GM18867 (cell line): ENCODE measurements at regions not wholly inside any gene's neighbourhood (a gene's known extent, or its start where the extent isn't known, plus 50 kb on each side); places are given as distances from the start of the nearest gene placed in this dataset.

Experiments used
- ATAC-seq: cut with Tn5 transposase; IDR thresholded peaks from one replicate; pipeline ENCODE4 v1.9.1; 2021; ENCODE audit warnings: mild to moderate bottlenecking, moderate library complexity; ENCODE audit not compliant: unreplicated experiment

- no peak for ATAC-seq
Measured at GRCh38 chr6:139828751-139829519, 454.5 kb upstream of the CITED2 start.

GRCh38 chr6:139825935-139826374 lies 451.5 kb upstream of the CITED2 start:
- ATAC-seq: no peak

- ATAC-seq: no peak
Measured at GRCh38 chr6:139824864-139825263, 450.4 kb upstream of the CITED2 start.

GRCh38 chr6:139823808-139824126 lies 449.3 kb upstream of the CITED2 start:
- ATAC-seq: no peak

- ATAC-seq: no peak
Measured at GRCh38 chr6:139823099-139823807, 448.8 kb upstream of the CITED2 start.

GRCh38 chr6:139821676-139822223 lies 447.3 kb upstream of the CITED2 start:
- ATAC-seq: no peak

GRCh38 chr6:139820210-139820609 lies 445.8 kb upstream of the CITED2 start:
- ATAC-seq: no peak

GRCh38 chr6:139819776-139820175 lies 445.3 kb upstream of the CITED2 start:
- no peak for ATAC-seq

- ATAC-seq: peak; percentile 36
Measured at GRCh38 chr6:139812939-139813338, 438.5 kb upstream of the CITED2 start.

- no peak for ATAC-seq
Measured at GRCh38 chr6:139801571-139802321, 427.3 kb upstream of the CITED2 start.

- peak; percentile 83 for ATAC-seq
Measured at GRCh38 chr6:139800837-139801236, 426.4 kb upstream of the CITED2 start.

GRCh38 chr6:139790527-139790926 lies 416.1 kb upstream of the CITED2 start:
- no peak for ATAC-seq

- no peak for ATAC-seq
Measured at GRCh38 chr6:139784222-139784769, 409.8 kb upstream of the CITED2 start.

GRCh38 chr6:139779988-139780774 lies 405.7 kb upstream of the CITED2 start:
- ATAC-seq: no peak

GRCh38 chr6:139778688-139779087 lies 404.2 kb upstream of the CITED2 start:
- no peak for ATAC-seq

- ATAC-seq: no peak
Measured at GRCh38 chr6:139778106-139778505, 403.7 kb upstream of the CITED2 start.

- ATAC-seq: no peak
Measured at GRCh38 chr6:139777202-139777970, 402.9 kb upstream of the CITED2 start.

GRCh38 chr6:139776041-139776440 lies 401.6 kb upstream of the CITED2 start:
- no peak for ATAC-seq

GRCh38 chr6:139768196-139768595 lies 393.7 kb upstream of the CITED2 start:
- no peak for ATAC-seq

- no peak for ATAC-seq
Measured at GRCh38 chr6:139766796-139767195, 392.3 kb upstream of the CITED2 start.
